ENCODE measurements at regions not wholly inside any gene's neighbourhood (a gene's known extent, or its start where the extent isn't known, plus 50 kb on each side); places are given as distances from the start of the nearest gene placed in this dataset.

DNA sequence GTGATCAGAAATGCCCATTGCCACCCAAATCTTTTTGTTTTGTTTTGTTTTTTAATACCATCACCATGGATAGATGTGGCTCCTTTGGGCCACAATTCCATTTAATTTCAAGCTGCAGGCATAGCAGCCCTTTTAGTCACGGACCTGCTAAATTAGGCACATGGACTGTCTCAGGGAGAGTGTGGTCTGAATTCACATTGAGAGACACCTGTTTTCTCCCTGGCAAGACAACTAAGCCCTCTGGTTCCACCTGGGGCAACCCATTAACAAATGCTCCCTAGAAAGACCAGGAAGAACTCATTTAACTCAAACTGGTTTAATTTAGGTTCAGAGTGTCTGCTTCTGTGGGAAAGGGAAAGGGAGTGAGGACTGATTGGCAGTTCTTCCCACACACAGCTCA is 88.2 kb upstream of the ANKRD1 start:
- TF ChIP-seq EZH2 (IDR thresholded peaks at IDR 0.05; ENCODE audit: borderline replicate concordance) (no peak), CTCF (IDR thresholded peaks at IDR 0.05; ENCODE audit: poor library complexity) (no peak), EZH2phosphoT487 (IDR thresholded peaks at IDR 0.05; ENCODE audit: low read depth, severe bottlenecking, unreplicated experiment) (no peak)

Data from hepatocyte (in vitro differentiated cells).